SU-DHL-6 (cell line): ENCODE measurements at regions not wholly inside any gene's neighbourhood (a gene's known extent, or its start where the extent isn't known, plus 50 kb on each side); places are given as distances from the start of the nearest gene placed in this dataset.

Experiments used
- CTCF ChIP-seq: fragments of 200-600 bp; sonication (generic); IDR thresholded peaks from one replicate; pipeline ENCODE4 v1.5.1; 2017; ENCODE audit warnings: antibody characterized with exemption, mild to moderate bottlenecking, low read length, moderate library complexity; ENCODE audit not compliant: insufficient read depth, poor library complexity, severe bottlenecking
- EZH2phosphoT487 ChIP-seq: fragments of 200-600 bp; sonication (generic), shearing (Covaris generic); conservative IDR thresholded peaks from 2 replicates; pipeline ENCODE4 v1.6.1; 2018; ENCODE audit warnings: mild to moderate bottlenecking, antibody characterized with exemption, low read length, moderate library complexity, mixed read lengths

- TF ChIP-seq CTCF (no peak), EZH2phosphoT487 (no peak)
Measured at GRCh38 chr1:42038261-42038660, 114.9 kb upstream of the GUCA2B start.
